ENCODE measurements at regions not wholly inside any gene's neighbourhood (a gene's known extent, or its start where the extent isn't known, plus 50 kb on each side); places are given as distances from the start of the nearest gene placed in this dataset.

- TF ChIP-seq NRF1 (conservative IDR thresholded peaks at IDR 0.05; ENCODE audit: low read depth, low read length) (no peak), BMI1 (IDR thresholded peaks at IDR 0.05; ENCODE audit: borderline replicate concordance) (peak; percentile 42; the same call in 1 of the 2 replicates), ESRRA (IDR thresholded peaks at IDR 0.05; ENCODE audit: low read length) (peak; percentile 94), MXI1 (IDR thresholded peaks at IDR 0.05; ENCODE audit: low read depth, low read length) (no peak), BHLHE40 (IDR thresholded peaks at IDR 0.05; ENCODE audit: borderline replicate concordance in 1 of 2, low read depth in 2 of 2, low read length in 1 of 2) (peak; percentile 51 to 89; a peak in 3 of 4 replicates), SKIL (IDR thresholded peaks at IDR 0.05; ENCODE audit: low read depth, poor library complexity, severe bottlenecking) (peak; percentile 30), NR2F1 (conservative IDR thresholded peaks at IDR 0.05) (peak; percentile 94), CHD2 (IDR thresholded peaks at IDR 0.05; ENCODE audit: borderline replicate concordance, low read depth, low read length) (0 out of 2 replicates have a peak, but pooled peaks have one; percentile 44), CREM (IDR thresholded peaks at IDR 0.05; ENCODE audit: low read depth) (no peak), GATAD2B (conservative IDR thresholded peaks at IDR 0.05; ENCODE audit: low read depth) (peak; percentile 67; the same call in 1 of the 2 replicates), ZZZ3 (IDR thresholded peaks at IDR 0.05; ENCODE audit: control insufficient read depth, insufficient read length, low read depth) (no peak), SREBF1 (IDR thresholded peaks at IDR 0.05; ENCODE audit: low read length) (no peak), NBN (IDR thresholded peaks at IDR 0.05) (peak; percentile 50; the same call in 1 of the 2 replicates), SIX5 (IDR thresholded peaks at IDR 0.05; ENCODE audit: low read depth, low read length, severe bottlenecking) (no peak), ZBTB40 (IDR thresholded peaks at IDR 0.05; ENCODE audit: borderline replicate concordance) (no peak), NR2C1 (IDR thresholded peaks at IDR 0.05) (0 out of 2 replicates have a peak, but pooled peaks have one; percentile 40), ZNF622 (IDR thresholded peaks at IDR 0.05) (no peak), BCL11A (IDR thresholded peaks at IDR 0.05; ENCODE audit: low read depth, low read length) (no peak), RAD51 (IDR thresholded peaks at IDR 0.05) (peak; percentile 56; the same call in 1 of the 2 replicates), PRDM15 (CRISPR knock-in tag; IDR thresholded peaks at IDR 0.05) (no peak), POLR2A (IDR thresholded peaks at IDR 0.05; ENCODE audit: low read depth, low read length) (no peak), MLLT1 (IDR thresholded peaks at IDR 0.05) (peak; percentile 76)
These were observed 69.6 kb downstream of the THNSL2 start (continued) for GRCh38 chr2:88239781-88240180.
